ENCODE measurements at regions not wholly inside any gene's neighbourhood (a gene's known extent, or its start where the extent isn't known, plus 50 kb on each side); places are given as distances from the start of the nearest gene placed in this dataset.
A peak's percentile ranks its signal among the peaks of the same experiment; 100 is the strongest.
"Not testable (repeated sequence)": the region's sequence is repeated elsewhere in the genome, so short reads cannot be mapped to it uniquely, and the experiment has no call there.

- intact Hi-C loops (cut with DNase I, micrococcal nuclease) = no loop called here
- DNase-seq = peak in 1 of 2 donors; percentile 25
- no peak for ATAC-seq
These were observed 142.3 kb upstream of the TENT5A start for GRCh38 chr6:81894788-81895271.

DNA sequence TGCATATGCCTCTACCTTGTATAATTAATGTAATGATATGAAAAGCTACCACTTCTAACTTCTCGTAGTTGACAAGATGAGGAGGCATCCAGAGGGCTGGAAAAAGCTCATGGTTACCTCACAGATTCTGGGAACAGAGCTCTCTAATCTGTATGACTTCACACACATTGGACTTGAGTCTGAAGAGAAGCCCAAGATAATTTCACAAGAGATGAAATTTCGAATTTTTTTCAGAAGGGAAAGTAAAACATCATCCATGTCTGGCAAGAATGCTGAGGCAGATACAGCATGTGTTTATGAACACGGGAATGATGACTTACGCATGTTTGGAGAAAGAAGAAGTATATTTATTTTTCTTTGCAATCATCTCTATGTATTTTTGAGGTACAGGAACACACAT, 141.8 kb upstream of the TENT5A start:
- DNase-seq (no peak), ATAC-seq (no peak)
- intact Hi-C loops (cut with DNase I, micrococcal nuclease) = no loop called here

- intact Hi-C loops (cut with DNase I, micrococcal nuclease) = no loop called here
- DNase-seq (no peak), ATAC-seq (no peak)
These were observed 140.4 kb upstream of the TENT5A start for GRCh38 chr6:81892891-81893290.

- DNase-seq (no peak), ATAC-seq (no peak)
- intact Hi-C loops (cut with DNase I, micrococcal nuclease) = no loop called here
These were observed 139.4 kb upstream of the TENT5A start for GRCh38 chr6:81891874-81892273.

GRCh38 chr6:81890846-81891245, 138.4 kb upstream of the TENT5A start:
- no peak for ATAC-seq

GRCh38 chr6:81889377-81890053, 137.0 kb upstream of the TENT5A start:
- DNase-seq (no peak), ATAC-seq (no peak)
- intact Hi-C loops (cut with DNase I, micrococcal nuclease) = no loop called here

More at GRCh38 chr6:81890846-81891245, 138.4 kb upstream of the TENT5A start:
- intact Hi-C loops (cut with DNase I, micrococcal nuclease) = no loop called here
- DNase-seq = no peak

DNA sequence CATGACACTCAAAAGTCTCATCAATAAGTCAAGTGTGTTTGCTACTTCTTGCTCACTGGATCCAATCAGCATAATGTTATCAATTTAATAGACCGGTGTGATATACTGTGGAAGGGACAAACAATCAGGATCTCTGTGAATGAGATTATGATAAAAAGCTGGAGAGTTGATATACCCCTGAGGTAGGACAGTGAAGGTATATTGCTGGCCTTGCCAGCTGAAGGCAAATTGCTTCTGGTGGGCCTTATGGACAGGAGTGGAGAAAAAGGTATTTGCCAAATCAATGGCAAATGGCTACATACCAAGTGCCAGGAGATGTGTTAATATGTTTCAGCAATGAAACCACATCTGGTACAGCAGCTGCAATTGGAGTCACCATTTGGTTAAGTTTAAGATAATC, 134.4 kb upstream of the TENT5A start:
- ATAC-seq; DNase-seq; intact Hi-C loops (cut with DNase I, micrococcal nuclease): not testable (repeated sequence)

- no peak for DNase-seq
- intact Hi-C loops (cut with DNase I, micrococcal nuclease) = no loop called here
- ATAC-seq = no peak
These were observed 133.7 kb upstream of the TENT5A start for GRCh38 chr6:81886157-81886556.

DNA sequence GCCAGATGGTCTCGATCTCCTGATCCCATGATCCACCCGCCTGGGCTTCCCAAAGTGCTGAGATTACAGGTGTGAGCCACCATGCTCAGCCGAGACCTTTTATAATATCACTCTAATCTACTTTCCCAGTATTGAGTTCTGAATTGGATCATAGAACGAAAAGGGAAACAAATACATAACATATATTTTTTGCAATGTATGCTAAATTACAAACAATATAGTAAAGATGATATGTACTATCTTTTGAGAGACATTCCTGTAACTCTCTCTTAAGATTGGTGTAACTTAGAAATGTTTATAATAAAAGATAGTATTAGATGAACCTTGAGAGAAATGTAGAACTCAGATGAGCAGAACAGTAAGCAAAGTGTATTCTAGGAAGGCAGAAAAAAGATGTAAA, 129.2 kb upstream of the TENT5A start:
- intact Hi-C loops (cut with DNase I, micrococcal nuclease) = no loop called here
- DNase-seq (no peak), ATAC-seq (no peak)

DNA sequence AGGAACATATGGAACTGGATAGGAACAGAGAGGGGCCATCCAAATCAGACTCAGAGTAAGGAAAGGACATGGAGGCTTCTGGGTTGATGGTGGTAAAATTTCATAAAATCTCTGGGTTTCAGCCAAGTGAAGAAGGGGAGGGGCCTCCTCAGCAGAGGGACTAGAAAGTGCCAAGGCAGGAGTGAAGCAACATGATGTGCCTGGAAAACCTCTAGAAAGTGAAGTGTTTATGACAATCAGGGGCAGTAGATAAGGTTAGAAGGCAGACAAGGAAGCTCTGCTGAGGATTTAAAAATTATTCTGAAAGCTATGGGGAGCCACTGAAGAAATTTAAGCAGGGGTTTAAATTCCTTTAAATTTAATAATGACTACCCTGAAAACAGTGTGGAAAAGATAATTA, 126.0 kb upstream of the TENT5A start:
- ATAC-seq = no peak
- intact Hi-C loops (cut with DNase I, micrococcal nuclease) = no loop called here
- no peak for DNase-seq

GRCh38 chr6:81876971-81877370, 124.5 kb upstream of the TENT5A start:
- ATAC-seq (no peak), DNase-seq (no peak)
- intact Hi-C loops (cut with DNase I, micrococcal nuclease) = no loop called here

DNA sequence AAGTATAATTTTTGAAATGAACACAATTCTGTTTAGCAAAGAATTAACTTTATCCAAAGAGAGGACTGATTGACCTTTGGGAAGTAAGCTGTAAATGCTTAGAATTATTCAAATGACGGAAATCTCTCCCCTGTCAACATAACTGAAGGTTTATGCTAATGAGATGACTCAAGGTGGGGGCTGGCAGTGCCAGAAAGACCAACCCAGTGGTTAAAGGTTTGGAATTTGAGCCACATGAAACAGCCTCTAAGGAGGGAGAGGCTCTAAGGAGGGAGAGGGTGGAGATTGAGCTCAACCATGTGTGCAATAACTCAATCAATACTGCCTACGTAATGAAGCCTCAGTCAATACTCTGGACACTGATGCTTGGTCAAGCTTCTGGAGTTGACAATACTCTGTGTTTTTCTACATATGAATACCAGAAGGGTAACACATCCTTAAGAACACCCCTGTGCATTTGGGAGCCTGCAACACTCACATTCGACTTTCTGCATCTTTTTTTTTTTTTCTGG, 123.4 kb upstream of the TENT5A start:
- ATAC-seq (no peak), DNase-seq (no peak)
- intact Hi-C loops (cut with DNase I, micrococcal nuclease) = no loop called here

GRCh38 chr6:81869749-81870508, 117.4 kb upstream of the TENT5A start:
- intact Hi-C loops (cut with DNase I, micrococcal nuclease); ATAC-seq: not testable (repeated sequence)

GRCh38 chr6:81865712-81866111, 113.2 kb upstream of the TENT5A start:
- intact Hi-C loops (cut with DNase I, micrococcal nuclease) = no loop called here
- peak; percentile 67 for ATAC-seq
- DNase-seq = no peak

More at GRCh38 chr6:81869749-81870508, 117.4 kb upstream of the TENT5A start:
- not testable (repeated sequence) for DNase-seq

DNA sequence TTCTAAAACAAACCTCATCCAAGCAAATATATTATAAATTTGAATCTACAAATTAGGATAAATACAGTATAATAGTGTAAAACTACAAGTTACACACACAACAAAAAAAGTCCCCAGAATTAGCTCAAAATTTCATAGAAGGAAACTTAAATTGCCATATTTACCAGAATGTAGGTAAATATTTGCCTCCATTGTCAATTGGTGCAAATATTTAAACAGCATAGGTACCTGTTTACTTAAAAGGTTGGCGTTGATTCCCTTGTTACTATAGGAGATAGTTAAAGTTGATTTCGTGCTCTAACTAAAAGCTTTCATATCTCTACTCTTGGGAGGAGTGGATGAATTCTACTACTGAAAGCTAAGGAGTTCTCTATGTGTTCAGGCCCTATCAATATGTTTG, 111.6 kb upstream of the TENT5A start:
- intact Hi-C loops (cut with DNase I, micrococcal nuclease) = no loop called here
- no peak for DNase-seq
- peak; percentile 32 for ATAC-seq

DNA sequence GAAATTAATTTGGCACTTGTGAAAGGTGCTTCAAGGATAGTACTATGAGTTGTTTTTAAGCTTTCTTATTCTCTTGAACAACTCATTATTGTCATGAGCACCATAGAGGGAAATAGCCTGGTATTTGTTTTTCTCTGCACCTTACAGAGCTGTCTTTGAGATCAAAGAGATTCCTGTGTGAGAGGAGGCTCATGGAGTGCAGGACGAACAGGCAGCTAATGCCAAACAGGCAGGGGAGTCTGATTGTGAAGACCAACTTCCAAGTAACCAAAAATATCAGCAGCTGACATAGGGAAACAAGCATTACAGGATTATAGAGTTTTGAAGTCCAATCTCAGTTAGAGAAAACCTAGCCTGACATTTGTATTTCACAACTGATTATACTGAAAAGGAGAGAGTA, 110.6 kb upstream of the TENT5A start:
- intact Hi-C loops (cut with DNase I, micrococcal nuclease) = no loop called here
- no peak for ATAC-seq
- no peak for DNase-seq

GRCh38 chr6:81861281-81861680, 108.8 kb upstream of the TENT5A start:
- intact Hi-C loops (cut with DNase I, micrococcal nuclease) = no loop called here
- DNase-seq = no peak
- no peak for ATAC-seq

GRCh38 chr6:81859884-81860283, 107.4 kb upstream of the TENT5A start:
- no peak for ATAC-seq
- intact Hi-C loops (cut with DNase I, micrococcal nuclease) = no loop called here
- no peak for DNase-seq

GRCh38 chr6:81857812-81858211, 105.3 kb upstream of the TENT5A start:
- ATAC-seq = no peak
- intact Hi-C loops (cut with DNase I, micrococcal nuclease) = no loop called here

GRCh38 chr6:81856872-81857271, 104.4 kb upstream of the TENT5A start:
- DNase-seq = no peak
- ATAC-seq = no peak
- intact Hi-C loops (cut with DNase I, micrococcal nuclease) = no loop called here

More at GRCh38 chr6:81857812-81858211, 105.3 kb upstream of the TENT5A start:
- no peak for DNase-seq

Data from left colon (tissue), 2 donors.